PC-3 (cell line): ENCODE measurements at regions not wholly inside any gene's neighbourhood (a gene's known extent, or its start where the extent isn't known, plus 50 kb on each side); places are given as distances from the start of the nearest gene placed in this dataset.

Experiments used
- ATAC-seq: fragments of 200-7000 bp; cut with Tn5 transposase; 2 replicates; pipeline ENCODE4 v1.9.1; 2020; ENCODE audit warnings: mild to moderate bottlenecking, moderate library complexity
- BruUV-seq: library from RNA; stranded (reverse); fragments of 400-500 nt; replicated peaks from 2 replicates; lab custom pipeline; 2021; lab: Mats Ljungman, UMichigan
- CTCF ChIA-PET: fragments of 300-600 bp; sonication (Branson Sonifier 250); formaldehyde crosslinking; loops from one replicate; lab custom pipeline; 2022; ENCODE audit warnings: antibody characterized with exemption; lab: Charles Lee
- POLR2A ChIA-PET: fragments of 300-600 bp; sonication (Branson Sonifier 250); formaldehyde crosslinking; loops from one replicate; lab custom pipeline; 2022; ENCODE audit warnings: antibody characterized with exemption; ENCODE audit not compliant: unreplicated experiment; lab: Charles Lee
- DNase-seq: peaks from one replicate; pipeline ENCODE4 v3.0.0-alpha.2; 2015
- H2AFZ ChIP-seq: fragments of 300-600 bp; sonication (generic); 2 replicates; pipeline ENCODE4 v1.6.0; 2016; ENCODE audit warnings: antibody characterized with exemption, low read length
- H3F3A ChIP-seq: fragments of 300-600 bp; sonication (generic); one replicate; pipeline ENCODE4 v1.6.0; 2017; ENCODE audit warnings: antibody characterized with exemption, low read length, control low read depth, mild to moderate bottlenecking; ENCODE audit not compliant: unreplicated experiment
- H3K27ac ChIP-seq: fragments of 300-600 bp; sonication (generic); 2 replicates; pipeline ENCODE4 v1.5.1; 2016; ENCODE audit warnings: mild to moderate bottlenecking, low read length
- H3K27me3 ChIP-seq: fragments of 300-600 bp; sonication (generic); 2 replicates; pipeline ENCODE4 v1.6.1; 2016; ENCODE audit warnings: low read length, mixed read lengths
- H3K36me3 ChIP-seq: fragments of 300-600 bp; sonication (generic); 2 replicates; pipeline ENCODE4 v1.6.1; 2016; ENCODE audit warnings: low read depth, mixed run types, low read length, mixed read lengths
- H3K4me1 ChIP-seq: fragments of 300-600 bp; sonication (generic); 2 replicates; pipeline ENCODE4 v1.5.1; 2016; ENCODE audit warnings: low read length; ENCODE audit not compliant: insufficient read depth
- H3K4me2 ChIP-seq: fragments of 300-600 bp; sonication (generic); 2 replicates; pipeline ENCODE4 v1.6.0; 2016; ENCODE audit warnings: low read length
- H3K4me3 ChIP-seq: fragments of 300-600 bp; sonication (generic); 2 replicates; pipeline ENCODE4 v1.5.1; 2016; ENCODE audit warnings: mild to moderate bottlenecking, low read length, mixed read lengths
- H3K79me2 ChIP-seq: fragments of 300-600 bp; sonication (generic); 2 replicates; pipeline ENCODE4 v1.6.1; 2017; ENCODE audit warnings: low read length, mixed read lengths
- H3K9ac ChIP-seq: fragments of 300-600 bp; sonication (generic); 2 replicates; pipeline ENCODE4 v1.6.0; 2016; ENCODE audit warnings: mild to moderate bottlenecking, low read length
- H3K9me2 ChIP-seq: fragments of 300-600 bp; sonication (generic); replicated peaks from 2 replicates; pipeline ENCODE4 v1.6.1; 2016; ENCODE audit warnings: mixed run types, low read length, mixed read lengths
- H3K9me3 ChIP-seq: fragments of 300-600 bp; sonication (generic); 2 replicates; pipeline ENCODE4 v1.6.1; 2016; ENCODE audit warnings: low read length, mixed read lengths
- H4K20me1 ChIP-seq: fragments of 300-600 bp; sonication (generic); 2 replicates; pipeline ENCODE4 v1.6.1; 2016; ENCODE audit warnings: low read length, mixed read lengths
- CTCF ChIP-seq: fragments of 300-600 bp; sonication (generic); conservative IDR thresholded peaks from 2 replicates; pipeline ENCODE4 v1.5.1; 2017; ENCODE audit warnings: antibody characterized with exemption, low read depth, mild to moderate bottlenecking, low read length
- EZH2 ChIP-seq: fragments of 300-600 bp; sonication (generic); IDR thresholded peaks from one replicate; pipeline ENCODE4 v1.6.1; 2017; ENCODE audit warnings: antibody characterized with exemption, mild to moderate bottlenecking, low read length; ENCODE audit not compliant: unreplicated experiment
- EZH2phosphoT487 ChIP-seq: fragments of 300-600 bp; sonication (generic); IDR thresholded peaks from 2 replicates; pipeline ENCODE4 v1.6.1; 2018; ENCODE audit warnings: mild to moderate bottlenecking, antibody characterized with exemption, low read length, borderline replicate concordance
- intact Hi-C: fragments of 100-400 bp; cut with micrococcal nuclease; formaldehyde crosslinking; loops from 2 replicates; pipeline ENCODE4 v1.9.0; 2023

GRCh38 chr6:21738180-21739094 lies 144.9 kb downstream of the SOX4 start:
- Histone ChIP-seq H3K27ac (peak overlapping the region; percentile 87), H2AFZ (peak overlapping the region; percentile 62), H3K4me2 (peak overlapping the region; percentile 86), H3K36me3 (no peaks in the 10 kb centered on the region), H3K27me3 (no peaks in the 10 kb centered on the region), H3K9ac (peak overlapping the region; percentile 32), H3K4me3 (peak overlapping the region; percentile 56), H3K4me1 (peaks cover 59% of the 10 kb centered on the region), H4K20me1 (no peaks in the 10 kb centered on the region), H3K79me2 (no peaks in the 10 kb centered on the region), H3K9me2 (no peaks in the 10 kb centered on the region), H3K9me3 (no peaks in the 10 kb centered on the region), H3F3A (no peaks in the 10 kb centered on the region)
- ATAC-seq (peak; percentile 77), DNase-seq (peak; percentile 93)
- POLR2A ChIA-PET, result no interaction called here
- no TSS peak for BruUV-seq
- TF ChIP-seq CTCF (no peak), EZH2phosphoT487 (no peak), EZH2 (no peak)
- CTCF ChIA-PET, result no interaction called here
- intact Hi-C loops, result loop anchor here (2.0 kb wide), 1 partner anchor 142 kb away; no protein-coding TSS in a partner anchor

GRCh38 chr6:21739241-21739640 lies 145.7 kb downstream of the SOX4 start:
- intact Hi-C loops, result loop anchor here (2.0 kb wide), 1 partner anchor 142 kb away; no protein-coding TSS in a partner anchor
- ATAC-seq (no peak), DNase-seq (no peak)
- Histone ChIP-seq H2AFZ (no peak overlapping the region), H3K36me3 (no peaks in the 10 kb centered on the region), H3K9ac (no peak overlapping the region; the same call in 1 of the 2 replicates), H3K9me2 (no peaks in the 10 kb centered on the region), H3K4me2 (peak overlapping the region; percentile 86), H4K20me1 (no peaks in the 10 kb centered on the region), H3F3A (no peaks in the 10 kb centered on the region), H3K79me2 (no peaks in the 10 kb centered on the region), H3K4me1 (peaks cover 58% of the 10 kb centered on the region), H3K27me3 (no peaks in the 10 kb centered on the region), H3K4me3 (peak overlapping the region; percentile 39), H3K9me3 (no peaks in the 10 kb centered on the region), H3K27ac (peak overlapping the region; percentile 87)
- BruUV-seq, result no TSS peak
- POLR2A ChIA-PET, result no interaction called here
- no peak for TF ChIP-seq EZH2phosphoT487
- CTCF ChIA-PET, result no interaction called here

- Histone ChIP-seq H3K9me2 (no peaks in the 10 kb centered on the region), H3K27me3 (no peaks in the 10 kb centered on the region), H3K27ac (no peak overlapping the region), H3K36me3 (no peaks in the 10 kb centered on the region), H3K4me1 (peaks cover 58% of the 10 kb centered on the region), H3K79me2 (no peaks in the 10 kb centered on the region), H3K4me2 (peak overlapping the region; percentile 86), H4K20me1 (no peaks in the 10 kb centered on the region), H3K9ac (no peak overlapping the region), H3K4me3 (no peak overlapping the region), H3F3A (no peaks in the 10 kb centered on the region), H2AFZ (no peak overlapping the region), H3K9me3 (no peaks in the 10 kb centered on the region)
- ChIA-PET CTCF (no interaction called here), POLR2A (no interaction called here)
- no peak for TF ChIP-seq CTCF
- no peak for TF ChIP-seq EZH2
- TF ChIP-seq EZH2phosphoT487, result no peak
- ATAC-seq (no peak), DNase-seq (no peak)
- intact Hi-C loops, result loop anchor here (2.0 to 10.0 kb wide), 3 partner anchors 143 to 495 kb away; no protein-coding TSS in a partner anchor
- BruUV-seq, result no TSS peak
These were observed 146.3 kb downstream of the SOX4 start for GRCh38 chr6:21739838-21740237.
